HepG2 (cell line): ENCODE measurements at regions not wholly inside any gene's neighbourhood (a gene's known extent, or its start where the extent isn't known, plus 50 kb on each side); places are given as distances from the start of the nearest gene placed in this dataset.

Source experiments
- ARID5B ChIP-seq: IDR thresholded peaks from 2 replicates; pipeline ENCODE4 v1.4.0; 2020; ENCODE audit warnings: mild to moderate bottlenecking, missing genetic modification reagents
- MBNL3 ChIP-seq: fragments of 250-450 bp; sonication (Bioruptor Pico); conservative IDR thresholded peaks from 2 replicates; pipeline ENCODE4 v1.8.0; 2022; ENCODE audit warnings: mild to moderate bottlenecking, inconsistent platforms
- NCOR1 ChIP-seq: fragments of 200-600 bp; sonication (generic); IDR thresholded peaks from 2 replicates; pipeline ENCODE4 v1.7.0; 2017; ENCODE audit warnings: antibody characterized with exemption, low read length, borderline replicate concordance
- ZFP41 ChIP-seq: sonication (generic); formaldehyde crosslinking; IDR thresholded peaks from 2 replicates; pipeline ENCODE4 v1.4.0; 2020; ENCODE audit warnings: mild to moderate bottlenecking, missing genetic modification reagents, borderline replicate concordance
- ZNF180 ChIP-seq: sonication (generic); formaldehyde crosslinking; IDR thresholded peaks from 2 replicates; pipeline ENCODE4 v1.4.0; 2020; ENCODE audit warnings: low read depth, missing genetic modification reagents, borderline replicate concordance
- ZNF331 ChIP-seq: sonication (generic); formaldehyde crosslinking; IDR thresholded peaks from 2 replicates; pipeline ENCODE4 v1.4.0; 2020; ENCODE audit warnings: missing genetic modification reagents
- ZSCAN21 ChIP-seq: sonication (generic); formaldehyde crosslinking; IDR thresholded peaks from 2 replicates; pipeline ENCODE4 v1.8.0; 2022; ENCODE audit warnings: mild to moderate bottlenecking, missing genetic modification reagents, moderate library complexity, borderline replicate concordance

DNA sequence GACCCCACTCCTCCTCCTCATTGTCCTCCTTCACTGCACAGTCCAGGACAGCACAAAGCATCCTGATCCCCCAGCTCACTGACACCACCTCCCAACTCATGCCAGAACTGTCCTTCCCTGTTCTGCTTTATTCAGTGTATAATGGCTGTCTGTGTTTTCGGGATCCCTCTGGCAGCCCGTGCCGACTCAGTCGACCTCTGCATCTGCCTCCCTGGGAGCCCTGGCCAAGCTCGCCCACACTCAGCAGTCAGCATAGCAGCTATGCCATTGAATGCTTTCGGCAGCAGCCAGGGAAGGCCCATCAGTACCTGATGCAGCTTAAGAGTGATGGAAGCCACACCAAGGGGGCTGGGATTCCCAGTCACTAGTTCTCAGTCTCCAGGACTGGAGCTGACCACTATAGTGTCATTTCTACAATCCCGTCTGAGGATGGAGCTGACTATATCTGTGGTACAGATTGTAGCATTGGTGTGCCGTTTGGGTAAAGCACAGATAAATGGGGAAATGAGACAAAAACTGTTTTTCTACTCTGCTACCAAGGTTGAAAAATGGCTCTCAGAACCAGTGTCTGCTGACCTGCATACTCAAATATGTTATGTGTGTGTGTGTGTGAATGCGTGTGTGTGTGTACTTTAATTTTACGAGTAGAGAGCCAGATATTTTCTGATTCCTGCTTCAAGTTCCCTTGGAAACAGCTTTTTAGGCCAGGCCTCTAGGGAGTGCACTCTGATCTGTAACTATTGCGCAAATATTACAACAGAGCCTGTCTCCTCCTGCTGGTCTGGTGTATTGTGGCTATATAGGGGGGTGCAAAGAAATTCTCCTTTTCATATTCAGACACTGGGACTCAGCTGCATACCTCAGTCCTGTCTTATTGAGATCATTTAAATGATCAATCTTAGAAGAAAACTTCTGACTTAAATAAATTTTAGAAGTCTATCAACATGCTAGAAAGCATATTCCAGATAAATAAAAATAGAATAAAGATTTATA, 78.8 kb upstream of the TOP3B start (continued):
- peak; percentile 67 for TF ChIP-seq ARID5B
- 0 out of 2 replicates have a peak, but pooled peaks have one; percentile 41 for TF ChIP-seq ZSCAN21 (CRISPR knock-in tag)
- TF ChIP-seq NCOR1 = peak; percentile 81; the same call in 1 of the 2 replicates
- no peak for TF ChIP-seq MBNL3 (CRISPR knock-in tag)
- TF ChIP-seq ZNF331 = 0 out of 2 replicates have a peak, but pooled peaks have one; percentile 44
- TF ChIP-seq ZNF180 = no peak
- TF ChIP-seq ZFP41 = no peak
- TF ChIP-seq, all 625 proteins: peak for 52
